Activated CD4-positive, alpha-beta T cell treated with anti-CD3 and anti-CD28 coated beads, Interleukin-2, amount 10 ng/mL, durations not matched to agents 24 days and 14 days (primary cell): ENCODE measurements at regions not wholly inside any gene's neighbourhood (a gene's known extent, or its start where the extent isn't known, plus 50 kb on each side); places are given as distances from the start of the nearest gene placed in this dataset.

Experiments
- DNase-seq: peaks from one replicate; pipeline ENCODE4 v3.0.0; 2022
- H3K27ac Mint-ChIP-seq: one replicate; pipeline ENCODE4 v1.8.0; 2022; ENCODE audit warnings: mild to moderate bottlenecking, mixed read lengths
- H3K27me3 Mint-ChIP-seq: one replicate; pipeline ENCODE4 v1.8.0; 2022; ENCODE audit warnings: mixed read lengths
- H3K36me3 Mint-ChIP-seq: one replicate; pipeline ENCODE4 v1.8.0; 2022; ENCODE audit warnings: low read depth, mild to moderate bottlenecking, mixed read lengths
- H3K4me1 Mint-ChIP-seq: one replicate; pipeline ENCODE4 v1.8.0; 2021; ENCODE audit warnings: mixed read lengths
- H3K4me3 Mint-ChIP-seq: one replicate; pipeline ENCODE4 v1.8.0; 2022; ENCODE audit warnings: mild to moderate bottlenecking, moderate library complexity, mixed read lengths
- H3K9me3 Mint-ChIP-seq: one replicate; pipeline ENCODE4 v1.8.0; 2021; ENCODE audit warnings: mixed read lengths
- intact Hi-C: fragments of 100-400 bp; cut with micrococcal nuclease; formaldehyde crosslinking; loops from one replicate; pipeline ENCODE4 v1.15.1; 2023

DNA sequence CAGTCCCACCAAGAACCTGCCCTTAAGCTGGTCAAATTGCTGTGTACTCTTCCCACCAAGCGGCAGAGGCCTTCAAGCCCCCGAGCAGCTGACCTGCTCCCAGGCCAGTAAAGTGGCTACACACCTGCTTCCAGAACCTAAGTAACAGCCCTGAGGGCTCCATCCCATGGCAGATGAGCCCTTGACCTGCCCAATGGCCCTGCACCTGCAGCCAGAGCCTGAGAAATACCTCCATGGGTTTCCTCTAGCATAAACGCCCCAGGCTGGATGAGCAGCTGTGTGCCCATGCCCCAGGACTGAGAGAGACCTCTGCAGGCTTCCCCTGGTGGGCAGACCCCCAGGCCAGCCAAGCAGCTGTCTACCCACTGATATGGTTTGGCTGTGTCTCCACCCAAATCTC is 123.0 kb upstream of the LAMA2 start:
- no peaks in the 10 kb centered on the region for H3K4me1 Mint-ChIP-seq
- no peaks in the 10 kb centered on the region for H3K9me3 Mint-ChIP-seq
- DNase-seq: no peak
- intact Hi-C loops: no loop called here
- H3K27ac Mint-ChIP-seq: no peak overlapping the region
- no peak overlapping the region for H3K4me3 Mint-ChIP-seq
- H3K27me3 Mint-ChIP-seq: no peaks in the 10 kb centered on the region
- H3K36me3 Mint-ChIP-seq: no peaks in the 10 kb centered on the region

- Mint-ChIP-seq H3K27ac (no peak overlapping the region), H3K4me1 (no peaks in the 10 kb centered on the region), H3K4me3 (no peak overlapping the region), H3K36me3 (no peaks in the 10 kb centered on the region), H3K9me3 (no peaks in the 10 kb centered on the region), H3K27me3 (no peaks in the 10 kb centered on the region)
- intact Hi-C loops: no loop called here
- DNase-seq: no peak
Measured at GRCh38 chr6:128759447-128759846, 123.5 kb upstream of the LAMA2 start.

- no peaks in the 10 kb centered on the region for H3K9me3 Mint-ChIP-seq
- no peaks in the 10 kb centered on the region for H3K4me1 Mint-ChIP-seq
- no peak overlapping the region for H3K27ac Mint-ChIP-seq
- H3K36me3 Mint-ChIP-seq: no peaks in the 10 kb centered on the region
- H3K4me3 Mint-ChIP-seq: no peak overlapping the region
- intact Hi-C loops: no loop called here
- DNase-seq: no peak
- no peaks in the 10 kb centered on the region for H3K27me3 Mint-ChIP-seq
Measured at GRCh38 chr6:128757961-128758360, 125.0 kb upstream of the LAMA2 start.

- H3K27ac Mint-ChIP-seq: no peak overlapping the region
- H3K9me3 Mint-ChIP-seq: no peaks in the 10 kb centered on the region
- DNase-seq: no peak
- H3K4me1 Mint-ChIP-seq: no peaks in the 10 kb centered on the region
- intact Hi-C loops: no loop called here
- no peak overlapping the region for H3K4me3 Mint-ChIP-seq
- no peaks in the 10 kb centered on the region for H3K36me3 Mint-ChIP-seq
- H3K27me3 Mint-ChIP-seq: peaks cover 2% of the 10 kb centered on the region
Measured at GRCh38 chr6:128754658-128755256, 128.2 kb upstream of the LAMA2 start.

GRCh38 chr6:128743974-128744765 is 138.8 kb upstream of the LAMA2 start:
- intact Hi-C loops: no loop called here
- no peak overlapping the region for H3K27ac Mint-ChIP-seq
- no peak overlapping the region for H3K4me3 Mint-ChIP-seq
- no peaks in the 10 kb centered on the region for H3K4me1 Mint-ChIP-seq
- H3K9me3 Mint-ChIP-seq: no peaks in the 10 kb centered on the region
- no peak for DNase-seq
- no peaks in the 10 kb centered on the region for H3K36me3 Mint-ChIP-seq
- no peaks in the 10 kb centered on the region for H3K27me3 Mint-ChIP-seq

DNA sequence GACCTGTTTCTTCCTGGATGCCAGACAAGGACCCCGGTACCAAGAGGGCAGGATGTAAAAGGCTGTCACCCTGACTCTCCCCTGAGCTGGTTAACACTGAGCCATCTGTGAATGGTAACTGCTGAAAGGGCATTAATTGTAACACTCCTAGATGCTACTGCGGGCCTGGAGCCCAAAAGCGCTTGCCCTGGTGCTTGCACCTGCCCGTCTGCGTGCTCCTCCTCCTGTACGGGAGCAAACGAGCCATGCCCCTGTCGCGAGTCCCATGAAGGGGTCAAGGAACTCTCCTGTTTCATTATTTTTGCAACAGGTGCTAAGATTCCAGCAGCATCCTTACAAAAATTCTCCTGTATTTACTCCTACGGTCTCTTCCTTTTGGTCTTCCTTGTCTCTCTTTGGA is 140.0 kb upstream of the LAMA2 start:
- H3K9me3 Mint-ChIP-seq: no peaks in the 10 kb centered on the region
- intact Hi-C loops: no loop called here
- no peak overlapping the region for H3K27ac Mint-ChIP-seq
- no peaks in the 10 kb centered on the region for H3K4me1 Mint-ChIP-seq
- H3K27me3 Mint-ChIP-seq: no peaks in the 10 kb centered on the region
- DNase-seq: no peak
- H3K36me3 Mint-ChIP-seq: no peaks in the 10 kb centered on the region
- no peak overlapping the region for H3K4me3 Mint-ChIP-seq

GRCh38 chr6:128740951-128741350 is 142.0 kb upstream of the LAMA2 start:
- Mint-ChIP-seq H3K4me3 (no peak overlapping the region), H3K4me1 (no peaks in the 10 kb centered on the region), H3K36me3 (no peaks in the 10 kb centered on the region), H3K27ac (no peak overlapping the region), H3K27me3 (no peaks in the 10 kb centered on the region), H3K9me3 (no peaks in the 10 kb centered on the region)
- DNase-seq: no peak
- intact Hi-C loops: no loop called here

DNA sequence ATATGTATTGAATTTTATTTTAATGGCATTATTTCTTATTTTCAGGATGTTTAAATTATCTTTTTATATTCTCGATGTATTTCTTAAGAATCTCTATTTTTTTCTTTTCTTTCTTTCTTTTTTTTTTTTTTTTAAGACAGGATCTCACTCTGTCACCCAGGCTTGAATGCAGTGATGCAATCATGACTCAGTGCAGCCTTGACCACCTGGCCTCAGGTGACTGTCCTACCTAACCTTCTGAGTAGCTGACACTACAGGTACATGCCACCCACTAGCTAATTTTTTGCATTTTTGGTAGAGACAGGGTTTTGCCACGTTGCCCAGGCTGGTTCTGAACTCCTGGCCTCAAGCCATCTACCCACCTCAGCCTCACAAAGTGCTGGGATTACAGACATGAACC is 143.8 kb upstream of the LAMA2 start:
- Mint-ChIP-seq H3K36me3 (no peaks in the 10 kb centered on the region), H3K27me3 (peaks cover 3% of the 10 kb centered on the region), H3K27ac (no peak overlapping the region), H3K9me3 (no peaks in the 10 kb centered on the region), H3K4me3 (no peak overlapping the region), H3K4me1 (peaks cover 2% of the 10 kb centered on the region)
- intact Hi-C loops: loop anchor here (10.0 kb wide), 1 partner anchor 884 kb away; no protein-coding TSS in a partner anchor
- DNase-seq: no peak

DNA sequence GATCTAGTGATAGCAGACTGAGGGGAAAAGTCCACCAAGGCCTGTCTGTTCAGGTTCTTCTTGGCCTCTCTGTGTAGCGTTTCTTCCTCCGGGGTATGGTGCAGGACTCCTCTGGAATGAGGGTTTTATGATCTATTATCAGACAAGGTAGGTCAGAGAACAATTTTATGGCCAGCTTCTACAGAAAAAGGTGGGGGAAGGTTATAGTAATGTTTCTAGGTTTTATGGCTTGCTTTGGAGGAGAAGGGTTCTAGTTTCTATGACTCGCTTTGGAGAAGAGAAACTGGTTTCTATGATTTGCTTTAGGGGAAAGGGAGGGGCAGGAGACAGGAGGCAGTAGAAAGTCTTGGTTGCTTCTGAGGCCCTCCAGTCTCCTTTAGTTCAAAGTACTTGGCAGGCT is 144.8 kb upstream of the LAMA2 start:
- H3K36me3 Mint-ChIP-seq: no peaks in the 10 kb centered on the region
- peaks cover 2% of the 10 kb centered on the region for H3K4me1 Mint-ChIP-seq

GRCh38 chr6:128736780-128737179 is 146.2 kb upstream of the LAMA2 start:
- intact Hi-C loops: loop anchor here (10.0 kb wide), 1 partner anchor 882 kb away; no protein-coding TSS in a partner anchor
- Mint-ChIP-seq H3K36me3 (no peaks in the 10 kb centered on the region), H3K9me3 (no peaks in the 10 kb centered on the region), H3K4me1 (peaks cover 2% of the 10 kb centered on the region), H3K27me3 (peaks cover 3% of the 10 kb centered on the region), H3K4me3 (no peak overlapping the region), H3K27ac (no peak overlapping the region)
- no peak for DNase-seq

More for the DNA sequence above, 144.8 kb upstream of the LAMA2 start:
- Mint-ChIP-seq H3K27me3 (peaks cover 3% of the 10 kb centered on the region), H3K9me3 (no peaks in the 10 kb centered on the region), H3K4me3 (no peak overlapping the region), H3K27ac (no peak overlapping the region)
- intact Hi-C loops: loop anchor here (10.0 kb wide), 1 partner anchor 883 kb away; no protein-coding TSS in a partner anchor
- no peak for DNase-seq

DNA sequence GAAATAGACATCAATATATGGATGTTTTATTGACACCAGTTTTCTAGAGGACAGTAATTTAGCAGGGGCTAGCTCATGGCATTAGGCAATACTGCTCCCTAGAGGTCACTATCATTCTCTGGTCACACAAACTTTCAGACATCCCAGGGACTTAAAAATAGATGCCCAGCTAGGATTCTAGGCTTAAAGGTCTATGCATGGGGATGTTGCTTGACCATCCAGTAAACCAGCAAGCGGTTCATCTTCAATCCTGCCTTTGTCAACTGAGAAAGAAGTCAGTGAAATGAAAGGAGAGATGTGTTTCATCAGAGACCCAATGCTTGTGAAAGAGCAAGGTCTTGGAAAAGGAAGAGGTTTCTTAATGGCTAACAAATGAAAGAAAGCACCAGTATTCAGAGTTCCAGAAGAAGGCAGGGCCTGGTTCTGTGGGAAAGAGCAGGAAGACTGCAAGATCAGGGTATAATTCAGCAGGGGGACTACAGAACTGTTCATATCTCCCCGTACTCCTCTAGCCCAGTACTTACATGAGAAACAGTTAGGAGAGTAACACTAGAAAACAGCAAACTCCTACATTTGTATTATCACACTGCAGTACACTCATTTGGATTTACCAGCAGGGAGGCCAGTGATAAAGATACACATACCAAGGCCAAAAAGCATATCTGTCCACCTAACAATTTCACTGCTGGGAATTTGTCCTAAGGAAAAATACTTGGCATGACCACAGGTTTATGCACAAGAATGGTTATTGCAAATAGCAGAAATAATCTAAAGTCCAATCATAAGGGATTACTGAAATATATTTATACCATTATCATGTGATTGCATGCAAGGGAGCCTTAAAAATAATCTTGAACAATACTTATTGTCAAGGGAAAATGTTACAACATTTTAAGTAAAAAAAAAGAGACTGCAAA is 151.4 kb upstream of the LAMA2 start:
- no peaks in the 10 kb centered on the region for H3K9me3 Mint-ChIP-seq
- intact Hi-C loops: loop anchor here (5.0 to 10.0 kb wide), 2 partner anchors 877 to 994 kb away; no protein-coding TSS in a partner anchor

DNA sequence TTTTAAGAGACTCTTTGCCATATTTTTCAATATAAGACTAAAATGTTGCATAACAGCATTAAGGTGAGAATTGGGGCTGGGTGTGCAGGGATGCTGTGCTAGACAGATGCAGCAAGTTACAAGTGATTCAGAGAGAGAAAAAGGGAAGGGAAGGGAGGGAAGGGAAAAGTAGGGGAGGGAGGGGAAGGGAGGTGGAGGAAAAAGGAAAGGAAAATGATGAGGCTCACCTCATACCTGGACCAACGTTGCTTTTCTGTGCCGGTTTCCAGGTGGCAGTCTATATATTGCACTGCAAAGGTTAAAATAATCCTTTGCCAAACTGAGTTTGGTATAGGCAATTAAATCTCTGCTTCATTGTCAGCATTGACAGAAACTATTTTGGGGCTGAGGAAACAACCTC is 155.4 kb upstream of the LAMA2 start:
- Mint-ChIP-seq H3K9me3 (no peaks in the 10 kb centered on the region), H3K4me3 (no peak overlapping the region), H3K27ac (no peak overlapping the region), H3K4me1 (no peaks in the 10 kb centered on the region), H3K36me3 (no peaks in the 10 kb centered on the region), H3K27me3 (peaks cover 11% of the 10 kb centered on the region)
- intact Hi-C loops: loop anchor here (5.0 to 10.0 kb wide), 2 partner anchors 205 to 837 kb away; partner anchors contain the start of gene PTPRK
- DNase-seq: no peak

More for the DNA sequence above, 151.4 kb upstream of the LAMA2 start:
- Mint-ChIP-seq H3K27me3 (peaks cover 4% of the 10 kb centered on the region), H3K27ac (no peak overlapping the region), H3K36me3 (no peaks in the 10 kb centered on the region), H3K4me1 (peaks cover 2% of the 10 kb centered on the region), H3K4me3 (no peak overlapping the region)
- DNase-seq: no peak

DNA sequence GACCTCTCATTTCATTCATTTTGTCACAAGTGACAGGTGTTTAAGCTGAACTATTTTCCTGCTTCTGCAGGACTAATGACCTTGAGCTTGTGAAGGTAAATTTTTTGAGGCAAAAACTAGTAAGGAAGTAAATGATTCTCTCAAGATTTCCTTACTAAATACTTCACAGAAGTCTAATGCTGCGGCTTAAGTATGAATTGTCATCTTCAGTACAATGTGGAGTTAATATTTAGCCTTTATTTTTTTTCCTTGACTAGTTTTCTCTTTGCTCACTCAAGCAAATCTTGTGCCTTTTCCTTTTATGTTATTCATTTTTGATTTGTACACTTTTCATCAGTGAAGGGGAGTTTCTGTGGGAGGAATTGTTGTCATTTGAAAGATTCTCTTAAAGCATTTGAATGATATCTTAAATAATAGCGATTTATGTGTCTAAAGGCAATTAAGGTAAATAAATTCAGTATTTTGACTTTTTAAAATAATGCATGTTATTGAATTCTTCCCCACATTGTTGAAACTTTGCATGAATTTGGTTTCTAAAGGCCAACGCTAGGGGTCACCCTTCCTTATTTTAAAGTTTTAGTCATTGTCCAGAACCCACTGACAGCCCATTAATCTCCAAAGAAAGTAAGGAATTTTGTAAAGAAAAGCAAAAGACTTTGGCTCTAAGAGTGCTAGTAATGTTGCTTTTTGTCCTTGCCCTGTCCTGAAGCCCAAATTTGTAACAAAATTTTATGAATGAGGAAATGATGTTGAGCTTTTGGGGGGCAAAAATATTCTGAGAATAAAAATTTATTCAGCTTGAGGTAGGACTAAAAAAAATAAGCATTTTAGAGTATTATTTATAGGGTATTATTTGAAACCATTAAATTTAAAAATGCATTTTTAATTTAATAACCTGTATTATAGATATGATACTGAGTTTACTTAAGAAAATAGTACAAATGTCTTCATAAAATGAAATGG is 157.4 kb upstream of the LAMA2 start:
- peak; percentile 65 for DNase-seq
- H3K4me1 Mint-ChIP-seq: no peaks in the 10 kb centered on the region
- intact Hi-C loops: loop anchor here (2.0 to 10.0 kb wide), 3 partner anchors 203 to 839 kb away; partner anchors contain the start of gene PTPRK
- H3K36me3 Mint-ChIP-seq: no peaks in the 10 kb centered on the region
- peaks cover 11% of the 10 kb centered on the region for H3K27me3 Mint-ChIP-seq
- H3K27ac Mint-ChIP-seq: no peak overlapping the region
- H3K4me3 Mint-ChIP-seq: no peak overlapping the region
- no peaks in the 10 kb centered on the region for H3K9me3 Mint-ChIP-seq
